Neural progenitor cell (in vitro differentiated cells): ENCODE measurements at regions not wholly inside any gene's neighbourhood (a gene's known extent, or its start where the extent isn't known, plus 50 kb on each side); places are given as distances from the start of the nearest gene placed in this dataset.

Experiments
- DNase-seq: peaks from one replicate; pipeline ENCODE4 v3.0.0-alpha.2; 2016; ENCODE audit warnings: low spot score
- H2AFZ ChIP-seq: fragments of 200-600 bp; sonication (generic); replicated peaks from 2 replicates; pipeline ENCODE4 v1.6.1; 2016; ENCODE audit warnings: antibody characterized with exemption
- H3F3A ChIP-seq: fragments of 200-600 bp; sonication (generic); 2 replicates; pipeline ENCODE4 v1.6.1; 2016; ENCODE audit warnings: antibody characterized with exemption, low read depth
- H3K27ac ChIP-seq: fragments of 200-600 bp; sonication (generic); 2 replicates; pipeline ENCODE4 v1.5.1; 2016; ENCODE audit warnings: mild to moderate bottlenecking
- H3K27me3 ChIP-seq: fragments of 200-600 bp; sonication (generic); 2 replicates; pipeline ENCODE4 v1.6.1; 2016; ENCODE audit warnings: mild to moderate bottlenecking, moderate library complexity
- H3K36me3 ChIP-seq: fragments of 200-600 bp; sonication (generic); 2 replicates; pipeline ENCODE4 v1.5.1; 2016
- H3K4me1 ChIP-seq: fragments of 200-600 bp; sonication (generic); 2 replicates; pipeline ENCODE4 v1.6.1; 2016; ENCODE audit warnings: mixed run types
- H3K4me2 ChIP-seq: fragments of 200-600 bp; sonication (generic); 2 replicates; pipeline ENCODE4 v1.6.1; 2016
- H3K4me3 ChIP-seq: fragments of 200-600 bp; sonication (generic); 2 replicates; pipeline ENCODE4 v1.5.1; 2016
- H3K79me2 ChIP-seq: fragments of 200-600 bp; sonication (generic); 2 replicates; pipeline ENCODE4 v1.6.1; 2016; ENCODE audit warnings: low read depth
- H3K9ac ChIP-seq: fragments of 200-600 bp; sonication (generic); 2 replicates; pipeline ENCODE4 v1.6.1; 2016
- H3K9me3 ChIP-seq: fragments of 200-600 bp; sonication (generic); 2 replicates; pipeline ENCODE4 v1.5.1; 2016; ENCODE audit warnings: low read depth
- H4K20me1 ChIP-seq: fragments of 200-600 bp; sonication (generic); 2 replicates; pipeline ENCODE4 v1.6.1; 2016; ENCODE audit warnings: low read depth
- H3K27ac Mint-ChIP-seq: 3 replicates; pipeline ENCODE4 v1.8.0; 2021; ENCODE audit warnings: mixed read lengths
- H3K27me3 Mint-ChIP-seq: 2 replicates; pipeline ENCODE4 v1.8.0; 2022; ENCODE audit warnings: low read depth, mild to moderate bottlenecking, inconsistent platforms, moderate library complexity, mixed read lengths; ENCODE audit not compliant: insufficient read depth
- H3K36me3 Mint-ChIP-seq: 3 replicates; pipeline ENCODE4 v1.8.0; 2021; ENCODE audit warnings: mixed read lengths
- H3K4me1 Mint-ChIP-seq: 3 replicates; pipeline ENCODE4 v1.8.0; 2021; ENCODE audit warnings: mixed read lengths
- H3K4me3 Mint-ChIP-seq: 3 replicates; pipeline ENCODE4 v1.8.0; 2021; ENCODE audit warnings: mild to moderate bottlenecking, moderate library complexity, mixed read lengths
- H3K9me3 Mint-ChIP-seq: 3 replicates; pipeline ENCODE4 v1.8.0; 2020; ENCODE audit warnings: mixed read lengths
- CTCF ChIP-seq: fragments of 200-600 bp; sonication (generic); IDR thresholded peaks from 2 replicates; pipeline ENCODE4 v1.5.1; 2017; ENCODE audit warnings: antibody characterized with exemption, mild to moderate bottlenecking
- EZH2 ChIP-seq: fragments of 200-600 bp; sonication (generic); IDR thresholded peaks from 2 replicates; pipeline ENCODE4 v1.6.1; 2017; ENCODE audit warnings: antibody characterized with exemption, mild to moderate bottlenecking, moderate library complexity
- EZH2phosphoT487 ChIP-seq: fragments of 200-600 bp; sonication (generic); IDR thresholded peaks from 2 replicates; pipeline ENCODE4 v1.6.1; 2017; ENCODE audit warnings: antibody characterized with exemption

- Histone ChIP-seq H3K79me2 (no peaks in the 10 kb centered on the region), H3K4me3 (no peak overlapping the region), H3F3A (no peaks in the 10 kb centered on the region), H3K36me3 (no peaks in the 10 kb centered on the region), H2AFZ (peak overlapping the region; percentile 45), H3K27ac (no peak overlapping the region), H3K9me3 (no peaks in the 10 kb centered on the region), H3K4me2 (no peak overlapping the region), H4K20me1 (no peaks in the 10 kb centered on the region), H3K9ac (no peak overlapping the region), H3K4me1 (no peaks in the 10 kb centered on the region), H3K27me3 (no peaks in the 10 kb centered on the region)
- H3K27me3 Mint-ChIP-seq = peaks cover 3% of the 10 kb centered on the region
- H3K27ac Mint-ChIP-seq = no peak overlapping the region
- H3K36me3 Mint-ChIP-seq = no peaks in the 10 kb centered on the region
- TF ChIP-seq EZH2 (no peak), EZH2phosphoT487 (no peak), CTCF (no peak)
- H3K9me3 Mint-ChIP-seq = no peaks in the 10 kb centered on the region
- H3K4me1 Mint-ChIP-seq = peaks cover 19% of the 10 kb centered on the region
- no peak overlapping the region for H3K4me3 Mint-ChIP-seq
- no peak for DNase-seq
Observed at GRCh38 chr6:164025180-164025579, 610.7 kb downstream of the QKI start.

DNA sequence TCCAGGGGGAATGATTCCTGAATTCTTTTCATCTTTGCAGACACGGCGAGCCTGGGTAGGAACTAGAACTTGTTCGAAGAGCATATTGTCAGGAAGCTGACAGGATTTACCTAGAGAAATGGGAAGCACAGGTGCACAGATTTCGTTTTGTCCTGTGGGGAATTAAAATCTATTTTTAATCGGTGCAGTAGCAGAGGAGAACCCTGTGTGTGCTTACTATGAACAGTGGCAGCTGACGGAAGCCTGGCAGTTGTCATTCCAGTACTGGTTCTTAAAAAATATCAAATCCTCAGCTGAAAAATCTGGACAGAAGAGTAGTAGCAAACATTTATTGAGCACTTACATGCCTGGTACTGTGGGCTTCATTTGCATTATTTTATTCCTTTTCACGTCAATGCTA lies 609.0 kb downstream of the QKI start:
- Histone ChIP-seq H3K36me3 (no peaks in the 10 kb centered on the region), H3K27ac (no peak overlapping the region), H3K9ac (no peak overlapping the region), H3F3A (no peaks in the 10 kb centered on the region), H3K27me3 (no peaks in the 10 kb centered on the region), H3K4me1 (no peaks in the 10 kb centered on the region), H3K9me3 (no peaks in the 10 kb centered on the region), H3K4me3 (no peak overlapping the region), H3K4me2 (no peak overlapping the region), H2AFZ (no peak overlapping the region), H4K20me1 (no peaks in the 10 kb centered on the region), H3K79me2 (no peaks in the 10 kb centered on the region)
- H3K27ac Mint-ChIP-seq = no peak overlapping the region
- H3K4me1 Mint-ChIP-seq = peaks cover 19% of the 10 kb centered on the region
- no peaks in the 10 kb centered on the region for H3K36me3 Mint-ChIP-seq
- peaks cover 3% of the 10 kb centered on the region for H3K27me3 Mint-ChIP-seq
- DNase-seq = no peak
- TF ChIP-seq EZH2phosphoT487 = no peak
- TF ChIP-seq EZH2 = no peak
- TF ChIP-seq CTCF = no peak
- H3K9me3 Mint-ChIP-seq = no peaks in the 10 kb centered on the region
- no peak overlapping the region for H3K4me3 Mint-ChIP-seq

GRCh38 chr6:164022632-164023031 lies 608.1 kb downstream of the QKI start:
- Histone ChIP-seq H3K4me2 (no peak overlapping the region), H3K4me3 (no peak overlapping the region), H3K9ac (no peak overlapping the region), H3K36me3 (no peaks in the 10 kb centered on the region), H4K20me1 (no peaks in the 10 kb centered on the region), H3K79me2 (no peaks in the 10 kb centered on the region), H3K27ac (no peak overlapping the region), H3K4me1 (no peaks in the 10 kb centered on the region), H3F3A (no peaks in the 10 kb centered on the region), H3K9me3 (no peaks in the 10 kb centered on the region), H3K27me3 (no peaks in the 10 kb centered on the region), H2AFZ (no peak overlapping the region)
- Mint-ChIP-seq H3K4me1 (peaks cover 19% of the 10 kb centered on the region), H3K27me3 (peaks cover 3% of the 10 kb centered on the region), H3K4me3 (no peak overlapping the region), H3K36me3 (peaks cover 1% of the 10 kb centered on the region), H3K9me3 (peaks cover under 1% of the 10 kb centered on the region), H3K27ac (no peak overlapping the region)
- no peak for TF ChIP-seq EZH2phosphoT487
- no peak for TF ChIP-seq EZH2
- TF ChIP-seq CTCF = no peak
- no peak for DNase-seq
